CD4-positive, CD25-positive, alpha-beta regulatory T cell (primary cell): ENCODE measurements at regions not wholly inside any gene's neighbourhood (a gene's known extent, or its start where the extent isn't known, plus 50 kb on each side); places are given as distances from the start of the nearest gene placed in this dataset.

ENCODE experiments used
- ATAC-seq, 2 donors: fragments of 150-1000 bp; cut with Tn5 transposase; one replicate each; pipeline ENCODE4 v1.10.0; 2021; ENCODE audit warnings: low read depth in 2 of 2, moderate number of reproducible peaks in 2 of 2, moderate library complexity in 1 of 2
- DNase-seq, 3 donors: peaks; one replicate each; pipeline versions ENCODE4 v3.0.0 to v3.0.0-alpha.2; 2012 to 2022; ENCODE audit warnings: mixed read lengths in 1 of 3
- H3K27ac ChIP-seq: one replicate; pipeline ENCODE4 v1.7.0; 2013; ENCODE audit warnings: mild to moderate bottlenecking, low read length; ENCODE audit not compliant: insufficient read depth, poor library complexity, severe bottlenecking
- H3K27me3 ChIP-seq: one replicate; pipeline ENCODE4 v1.7.0; 2013; ENCODE audit warnings: low read length; ENCODE audit not compliant: control insufficient read depth, insufficient read depth
- H3K36me3 ChIP-seq: one replicate; pipeline ENCODE4 v1.7.0; 2013; ENCODE audit warnings: mild to moderate bottlenecking, low read length, moderate library complexity; ENCODE audit not compliant: control insufficient read depth, insufficient read depth
- H3K4me1 ChIP-seq: 2 replicates; pipeline ENCODE4 v1.7.0; 2013; ENCODE audit warnings: mild to moderate bottlenecking, low read length; ENCODE audit not compliant: insufficient read depth, control insufficient read depth, poor library complexity, severe bottlenecking
- H3K4me3 ChIP-seq: one replicate; pipeline ENCODE4 v1.7.0; 2013; ENCODE audit warnings: low read depth, mild to moderate bottlenecking, low read length, moderate library complexity
- H3K9me3 ChIP-seq, 2 experiments: 1 replicate in 1 of 2; 2 replicates in 1 of 2; pipeline ENCODE4 v1.7.0; 2013; ENCODE audit warnings: low read length in 2 of 2, mild to moderate bottlenecking in 1 of 2, moderate library complexity in 1 of 2; ENCODE audit not compliant: control insufficient read depth in 2 of 2
- H3K27ac Mint-ChIP-seq, 3 donors: one replicate each; pipeline ENCODE4 v1.8.0; 2020 to 2022; ENCODE audit warnings: mild to moderate bottlenecking in 3 of 3, mixed read lengths in 3 of 3, moderate library complexity in 2 of 3
- H3K27me3 Mint-ChIP-seq: one replicate; pipeline ENCODE4 v1.8.0; 2022; ENCODE audit warnings: mild to moderate bottlenecking, mixed read lengths
- H3K36me3 Mint-ChIP-seq: one replicate; pipeline ENCODE4 v1.8.0; 2020; ENCODE audit warnings: mixed read lengths
- H3K4me1 Mint-ChIP-seq, 4 donors: one replicate each; pipeline ENCODE4 v1.8.0; 2020 to 2022; ENCODE audit warnings: mixed read lengths in 4 of 4, mild to moderate bottlenecking in 1 of 4
- H3K4me3 Mint-ChIP-seq, 4 donors: one replicate each; pipeline ENCODE4 v1.8.0; 2020 to 2022; ENCODE audit warnings: mild to moderate bottlenecking in 4 of 4, mixed read lengths in 4 of 4, moderate library complexity in 3 of 4
- H3K9me3 Mint-ChIP-seq, 7 donors: one replicate each; pipeline ENCODE4 v1.8.0; 2020 to 2022; ENCODE audit warnings: mixed read lengths in 7 of 7, mild to moderate bottlenecking in 3 of 7, moderate library complexity in 2 of 7

DNA sequence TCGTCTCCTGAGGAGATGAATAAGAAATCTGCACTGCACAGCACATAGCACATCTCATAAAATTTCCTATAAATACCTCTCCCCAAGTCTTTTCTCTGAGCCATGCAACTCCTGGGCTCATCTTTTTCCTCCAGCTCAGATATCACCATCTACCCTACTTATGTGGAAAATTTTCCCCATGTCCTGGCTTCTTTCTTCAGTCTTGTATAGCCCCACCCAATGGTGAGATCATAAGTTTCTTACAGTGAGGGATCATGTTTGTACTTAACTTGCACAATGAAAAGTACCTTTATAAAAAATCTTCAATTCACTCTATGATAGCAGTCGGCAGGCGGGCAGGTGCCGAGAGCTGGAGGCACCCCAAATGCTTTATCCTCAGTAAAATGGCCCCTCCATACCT lies 198.6 kb upstream of the S100G start:
- Histone ChIP-seq H3K4me1 (no peaks in the 10 kb centered on the region), H3K27me3 (no peaks in the 10 kb centered on the region), H3K27ac (no peak overlapping the region), H3K36me3 (no peaks in the 10 kb centered on the region), H3K4me3 (no peak overlapping the region), H3K9me3 (no peaks in the 10 kb centered on the region)
- H3K27me3 Mint-ChIP-seq = peaks cover 5% of the 10 kb centered on the region
- H3K27ac Mint-ChIP-seq = no peak overlapping the region
- DNase-seq (no peak), ATAC-seq (no peak)
- peaks cover 0 to 3% (median 0%) of the 10 kb centered on the region in 4 donors for H3K4me1 Mint-ChIP-seq
- H3K36me3 Mint-ChIP-seq = no peaks in the 10 kb centered on the region
- no peaks in the 10 kb centered on the region for H3K9me3 Mint-ChIP-seq
- no peak overlapping the region for H3K4me3 Mint-ChIP-seq

DNA sequence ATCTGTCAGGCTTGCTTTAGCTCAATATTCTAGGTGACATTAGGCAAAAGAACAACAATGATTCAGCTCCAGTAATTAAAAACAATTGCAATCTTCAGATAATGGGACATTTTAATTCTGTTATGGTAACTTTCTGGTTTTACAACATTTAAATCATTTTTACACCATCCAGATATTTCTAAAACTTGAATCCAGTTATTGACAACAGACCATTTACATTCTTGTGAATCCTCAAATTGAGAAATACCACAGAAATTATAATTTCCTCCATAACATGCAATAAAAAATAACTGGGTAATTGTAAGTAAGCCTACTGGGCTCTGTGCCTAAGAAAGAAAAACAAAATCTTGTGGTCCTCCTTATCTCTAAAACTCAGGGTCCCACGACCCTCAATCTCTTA lies 195.0 kb upstream of the S100G start:
- Histone ChIP-seq H3K9me3 (no peaks in the 10 kb centered on the region), H3K36me3 (no peaks in the 10 kb centered on the region), H3K27ac (no peak overlapping the region), H3K4me1 (no peaks in the 10 kb centered on the region), H3K27me3 (no peaks in the 10 kb centered on the region), H3K4me3 (no peak overlapping the region)
- H3K36me3 Mint-ChIP-seq = no peaks in the 10 kb centered on the region
- no peak for DNase-seq
- no peak overlapping the region for H3K4me3 Mint-ChIP-seq
- no peak overlapping the region for H3K27ac Mint-ChIP-seq
- no peaks in the 10 kb centered on the region for H3K9me3 Mint-ChIP-seq
- ATAC-seq = no peak
- no peaks in the 10 kb centered on the region for H3K27me3 Mint-ChIP-seq
- no peaks in the 10 kb centered on the region for H3K4me1 Mint-ChIP-seq

DNA sequence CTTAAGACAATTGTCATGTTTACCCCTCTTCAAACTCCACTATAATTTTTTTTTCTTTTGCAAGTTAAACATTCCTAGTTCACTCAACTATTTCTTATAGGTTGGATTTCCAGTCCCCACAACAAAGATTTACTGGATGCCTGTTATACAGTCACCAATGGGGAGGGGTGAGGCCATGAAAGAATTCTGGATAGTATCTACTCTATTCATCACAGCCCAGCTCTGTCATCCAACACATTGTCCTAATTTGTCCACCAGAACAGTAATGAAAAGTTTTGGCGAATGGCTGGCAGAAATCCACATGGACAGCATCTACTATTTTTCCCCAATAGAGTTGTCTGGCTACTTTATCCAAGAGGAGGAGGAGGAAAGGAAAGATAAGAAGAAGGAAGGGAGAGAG lies 192.7 kb upstream of the S100G start:
- Mint-ChIP-seq H3K36me3 (no peaks in the 10 kb centered on the region), H3K4me3 (no peak overlapping the region)

DNA sequence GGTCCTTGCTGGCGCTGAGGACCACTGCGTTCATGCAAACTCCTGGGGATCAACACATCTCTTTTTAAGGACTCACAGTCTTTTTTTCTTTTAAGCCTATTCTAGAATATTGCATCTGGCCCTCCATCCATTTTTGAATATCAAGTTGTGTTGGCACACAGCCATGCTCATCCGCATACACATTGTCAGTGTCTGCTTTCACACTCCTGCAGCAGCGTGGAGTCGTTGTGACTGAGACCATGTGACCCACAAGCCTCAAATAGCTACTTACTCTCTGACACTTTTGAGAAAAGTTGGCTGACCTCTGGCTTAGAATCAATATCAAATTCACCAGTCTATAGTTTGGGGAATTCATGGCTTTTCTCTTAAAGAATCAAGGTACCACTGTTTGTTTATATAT lies 191.8 kb upstream of the S100G start:
- Mint-ChIP-seq H3K27me3 (no peaks in the 10 kb centered on the region), H3K4me1 (no peaks in the 10 kb centered on the region), H3K4me3 (no peak overlapping the region), H3K9me3 (no peaks in the 10 kb centered on the region), H3K27ac (no peak overlapping the region), H3K36me3 (no peaks in the 10 kb centered on the region)
- H3K27me3 ChIP-seq = no peaks in the 10 kb centered on the region
- H3K27ac ChIP-seq = no peak overlapping the region
- H3K36me3 ChIP-seq = no peaks in the 10 kb centered on the region
- no peaks in the 10 kb centered on the region for H3K9me3 ChIP-seq
- DNase-seq = no peak
- no peak overlapping the region for H3K4me3 ChIP-seq
- no peaks in the 10 kb centered on the region for H3K4me1 ChIP-seq
- no peak for ATAC-seq

More for the DNA sequence above, 192.7 kb upstream of the S100G start:
- Mint-ChIP-seq H3K27me3 (no peaks in the 10 kb centered on the region), H3K4me1 (no peaks in the 10 kb centered on the region), H3K27ac (no peak overlapping the region), H3K9me3 (no peaks in the 10 kb centered on the region)
- no peak for DNase-seq
- no peaks in the 10 kb centered on the region for H3K9me3 ChIP-seq
- ATAC-seq = no peak
- H3K36me3 ChIP-seq = no peaks in the 10 kb centered on the region
- no peaks in the 10 kb centered on the region for H3K27me3 ChIP-seq
- H3K4me1 ChIP-seq = no peaks in the 10 kb centered on the region
- H3K27ac ChIP-seq = no peak overlapping the region
- no peak overlapping the region for H3K4me3 ChIP-seq

DNA sequence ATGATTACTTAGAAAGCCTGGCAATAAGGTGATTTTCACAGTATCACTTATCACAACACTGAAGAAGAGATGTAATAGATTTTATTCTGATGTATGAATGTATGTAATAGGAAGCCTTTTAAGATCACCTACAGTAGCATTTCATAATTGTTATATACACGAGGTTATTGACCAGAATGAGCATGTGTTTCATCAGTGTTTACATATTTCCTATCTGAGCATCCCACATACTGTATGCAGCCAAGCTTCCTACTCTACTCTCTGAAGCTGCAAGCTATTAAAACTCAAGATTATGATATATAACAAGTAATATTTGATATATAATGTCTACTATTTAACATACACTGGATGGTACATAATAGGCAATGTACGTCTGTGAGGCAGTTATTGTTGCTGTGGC lies 190.9 kb upstream of the S100G start:
- ATAC-seq = no peak
- no peaks in the 10 kb centered on the region for H3K4me1 Mint-ChIP-seq

DNA sequence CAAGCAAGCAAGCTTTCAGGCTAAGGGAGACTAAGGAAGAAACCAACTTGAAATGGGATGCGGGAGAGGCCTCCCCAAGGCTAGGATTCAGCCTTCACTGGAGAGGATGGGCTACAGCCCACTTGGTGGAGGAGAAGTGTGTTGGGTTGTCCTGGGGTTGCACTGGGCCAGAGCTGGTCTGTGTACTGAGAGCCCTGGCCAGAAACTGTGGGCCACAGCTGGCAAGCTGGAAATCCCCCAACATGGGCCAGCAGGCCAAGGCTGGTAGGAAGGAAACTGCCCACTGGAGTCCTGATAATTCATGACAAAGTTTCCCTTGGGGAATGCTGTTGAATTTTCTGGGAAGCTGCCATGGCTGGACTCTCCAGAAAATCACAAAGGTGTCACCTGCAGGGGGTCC lies 188.0 kb upstream of the S100G start:
- ATAC-seq = no peak
- no peaks in the 10 kb centered on the region for H3K4me1 Mint-ChIP-seq
- no peak overlapping the region for H3K27ac Mint-ChIP-seq
- Histone ChIP-seq H3K27ac (no peak overlapping the region), H3K4me1 (no peaks in the 10 kb centered on the region), H3K9me3 (no peaks in the 10 kb centered on the region), H3K4me3 (no peak overlapping the region), H3K27me3 (no peaks in the 10 kb centered on the region), H3K36me3 (no peaks in the 10 kb centered on the region)
- no peaks in the 10 kb centered on the region for H3K9me3 Mint-ChIP-seq
- H3K36me3 Mint-ChIP-seq = no peaks in the 10 kb centered on the region
- no peak for DNase-seq
- H3K4me3 Mint-ChIP-seq = no peak overlapping the region
- no peaks in the 10 kb centered on the region for H3K27me3 Mint-ChIP-seq

More for the DNA sequence above, 190.9 kb upstream of the S100G start:
- Mint-ChIP-seq H3K4me3 (no peak overlapping the region), H3K9me3 (no peaks in the 10 kb centered on the region), H3K27me3 (no peaks in the 10 kb centered on the region), H3K27ac (no peak overlapping the region), H3K36me3 (no peaks in the 10 kb centered on the region)
- H3K4me1 ChIP-seq = no peaks in the 10 kb centered on the region
- no peak overlapping the region for H3K27ac ChIP-seq
- DNase-seq = no peak
- no peaks in the 10 kb centered on the region for H3K27me3 ChIP-seq
- H3K36me3 ChIP-seq = no peaks in the 10 kb centered on the region
- H3K4me3 ChIP-seq = no peak overlapping the region
- H3K9me3 ChIP-seq = no peaks in the 10 kb centered on the region

DNA sequence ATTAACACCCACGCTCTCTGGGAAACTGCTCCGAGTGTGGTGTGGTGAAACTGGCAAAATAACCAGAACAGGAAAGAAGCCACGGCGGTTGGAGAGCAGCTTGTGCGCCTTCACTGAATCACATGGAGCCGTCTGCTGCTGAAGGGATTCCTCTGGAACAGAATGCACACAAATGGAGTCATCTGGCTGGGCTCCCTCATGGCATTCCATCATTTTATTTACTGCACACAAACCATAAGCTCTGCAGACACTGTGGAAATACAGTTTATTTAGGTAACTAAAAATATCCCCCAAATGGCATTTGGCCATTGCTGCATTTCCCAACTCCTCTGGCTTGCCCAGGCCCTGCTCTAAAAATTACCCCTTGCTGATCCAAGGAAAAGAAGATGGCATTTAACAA lies 187.0 kb upstream of the S100G start:
- Mint-ChIP-seq H3K4me1 (no peaks in the 10 kb centered on the region), H3K27me3 (no peaks in the 10 kb centered on the region), H3K36me3 (no peaks in the 10 kb centered on the region), H3K9me3 (no peaks in the 10 kb centered on the region), H3K4me3 (no peak overlapping the region), H3K27ac (no peak overlapping the region)
- no peaks in the 10 kb centered on the region for H3K9me3 ChIP-seq
- no peak for DNase-seq
- H3K27ac ChIP-seq = no peak overlapping the region
- no peaks in the 10 kb centered on the region for H3K36me3 ChIP-seq
- no peaks in the 10 kb centered on the region for H3K27me3 ChIP-seq
- no peaks in the 10 kb centered on the region for H3K4me1 ChIP-seq
- no peak for ATAC-seq
- H3K4me3 ChIP-seq = no peak overlapping the region

DNA sequence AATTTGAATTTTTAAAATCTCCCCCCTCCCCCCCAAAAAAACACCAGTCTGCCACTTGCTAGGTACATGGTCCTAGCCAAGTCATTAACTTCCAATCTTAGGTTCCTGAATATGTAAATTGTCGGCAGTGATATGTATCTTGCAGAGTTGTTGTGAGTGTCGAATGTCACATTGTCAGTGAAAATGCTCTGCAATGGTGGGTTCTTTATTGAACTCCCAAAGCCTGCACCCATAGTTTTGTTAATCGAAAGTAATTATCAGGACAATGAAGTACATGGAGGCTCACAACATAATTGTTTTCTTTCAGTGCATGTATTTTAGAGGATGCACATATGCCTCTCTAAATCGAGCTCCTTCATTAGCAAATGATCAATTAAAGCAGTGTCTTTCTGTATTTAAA lies 185.6 kb upstream of the S100G start:
- H3K27me3 ChIP-seq = no peaks in the 10 kb centered on the region
- no peaks in the 10 kb centered on the region for H3K36me3 Mint-ChIP-seq
- H3K4me3 Mint-ChIP-seq = no peak overlapping the region
- no peaks in the 10 kb centered on the region for H3K4me1 Mint-ChIP-seq
- no peak overlapping the region for H3K27ac Mint-ChIP-seq
- H3K27me3 Mint-ChIP-seq = no peaks in the 10 kb centered on the region
- no peaks in the 10 kb centered on the region for H3K9me3 ChIP-seq
- no peaks in the 10 kb centered on the region for H3K36me3 ChIP-seq
- H3K4me3 ChIP-seq = no peak overlapping the region
- ATAC-seq (no peak), DNase-seq (no peak)
- no peaks in the 10 kb centered on the region for H3K4me1 ChIP-seq
- peaks cover 0 to 2% (median 0%) of the 10 kb centered on the region in 7 donors for H3K9me3 Mint-ChIP-seq
- no peak overlapping the region for H3K27ac ChIP-seq
